CD14-positive monocyte (primary cell): ENCODE measurements at regions not wholly inside any gene's neighbourhood (a gene's known extent, or its start where the extent isn't known, plus 50 kb on each side); places are given as distances from the start of the nearest gene placed in this dataset.
"Not testable (repeated sequence)": the region's sequence is repeated elsewhere in the genome, so short reads cannot be mapped to it uniquely, and the experiment has no call there.

ENCODE experiments used
- DNase-seq, 3 donors: peaks; one replicate each; pipeline ENCODE4 v3.0.0-alpha.2; 2011 to 2022
- H2AFZ ChIP-seq: 2 replicates; pipeline ENCODE4 v1.6.0; 2012; ENCODE audit warnings: mild to moderate bottlenecking, low read depth, low read length, inconsistent platforms; ENCODE audit not compliant: insufficient read depth, poor library complexity, severe bottlenecking
- H3K27ac ChIP-seq, 2 donors: 1 replicate in 1 of 2; 2 replicates in 1 of 2; pipeline ENCODE4 v1.5.1; 2012 to 2013; ENCODE audit warnings: low read length in 2 of 2, control low read depth in 1 of 2, inconsistent platforms in 1 of 2, low read depth in 1 of 2, mild to moderate bottlenecking in 1 of 2
- H3K27me3 ChIP-seq, 2 donors: one replicate each; pipeline versions ENCODE4 v1.6.0 to v1.6.1; 2011 to 2013; ENCODE audit warnings: low read length in 2 of 2; ENCODE audit not compliant: control insufficient read depth in 2 of 2, insufficient read depth in 2 of 2
- H3K36me3 ChIP-seq, 2 donors: replicated peaks in 1 of 2; 1 replicate in 1 of 2; 2 replicates in 1 of 2; pipeline versions ENCODE4 v1.5.1 to v1.6.1; 2012 to 2013; ENCODE audit warnings: low read length in 2 of 2, control low read depth in 1 of 2, inconsistent platforms in 1 of 2, mild to moderate bottlenecking in 1 of 2; ENCODE audit not compliant: insufficient read depth in 2 of 2, control insufficient read depth in 1 of 2
- H3K4me1 ChIP-seq, 2 donors: 1 replicate in 1 of 2; 2 replicates in 1 of 2; pipeline versions ENCODE4 v1.5.1 to v1.6.1; 2012 to 2013; ENCODE audit warnings: low read length in 2 of 2, control low read depth in 1 of 2, inconsistent platforms in 1 of 2, mild to moderate bottlenecking in 1 of 2, moderate library complexity in 1 of 2; ENCODE audit not compliant: insufficient read depth in 2 of 2, control insufficient read depth in 1 of 2
- H3K4me2 ChIP-seq: replicated peaks from 2 replicates; pipeline ENCODE3; 2012; ENCODE audit warnings: low read length, moderate library complexity, mild to moderate bottlenecking; ENCODE audit not compliant: poor library complexity, severe bottlenecking; ENCODE audit errors: extremely low read depth
- H3K4me3 ChIP-seq, 3 experiments: fragments of 200-600 bp in 1 of 3; sonication (generic) in 1 of 3; replicated peaks in 1 of 3; 1 replicate in 2 of 3; 2 replicates in 1 of 3; pipeline ENCODE4 v1.5.1; 2011 to 2013; ENCODE audit warnings: low read length in 3 of 3, mild to moderate bottlenecking in 3 of 3, control low read depth in 2 of 3, low read depth in 2 of 3, inconsistent platforms in 1 of 3, moderate library complexity in 1 of 3
- H3K79me2 ChIP-seq: 2 replicates; pipeline ENCODE4 v1.6.0; 2012; ENCODE audit warnings: mild to moderate bottlenecking, control low read depth, inconsistent platforms, low read length, moderate library complexity; ENCODE audit not compliant: insufficient read depth
- H3K9ac ChIP-seq: 2 replicates; pipeline ENCODE4 v1.6.0; 2017; ENCODE audit warnings: low read length, mild to moderate bottlenecking; ENCODE audit not compliant: insufficient read depth, poor library complexity, severe bottlenecking
- H3K9me3 ChIP-seq, 2 donors: replicated peaks in 1 of 2; 1 replicate in 1 of 2; 2 replicates in 1 of 2; pipeline versions ENCODE4 v1.5.1 to v1.6.1; 2012 to 2013; ENCODE audit warnings: low read length in 2 of 2, control low read depth in 1 of 2; ENCODE audit not compliant: control insufficient read depth in 1 of 2, insufficient read depth in 1 of 2
- H4K20me1 ChIP-seq: 2 replicates; pipeline ENCODE4 v1.6.0; 2012; ENCODE audit warnings: mild to moderate bottlenecking, low read length, control low read depth, moderate library complexity; ENCODE audit not compliant: insufficient read depth
- H3K27ac Mint-ChIP-seq, 7 donors: one replicate each; pipeline ENCODE4 v1.8.0; 2020; ENCODE audit warnings: mild to moderate bottlenecking in 7 of 7, mixed read lengths in 7 of 7, moderate library complexity in 6 of 7, inconsistent platforms in 2 of 7
- H3K27me3 Mint-ChIP-seq, 3 donors: one replicate each; pipeline ENCODE4 v1.8.0; 2021 to 2022; ENCODE audit warnings: low read depth in 3 of 3, mild to moderate bottlenecking in 3 of 3, mixed read lengths in 3 of 3, moderate library complexity in 3 of 3, inconsistent platforms in 1 of 3
- H3K36me3 Mint-ChIP-seq, 2 donors: one replicate each; pipeline ENCODE4 v1.8.0; 2020; ENCODE audit warnings: mixed read lengths in 2 of 2, inconsistent platforms in 1 of 2, mild to moderate bottlenecking in 1 of 2
- H3K4me1 Mint-ChIP-seq: one replicate; pipeline ENCODE4 v1.8.0; 2020; ENCODE audit warnings: mild to moderate bottlenecking, mixed read lengths
- H3K4me3 Mint-ChIP-seq, 2 donors: one replicate each; pipeline ENCODE4 v1.8.0; 2020; ENCODE audit warnings: mild to moderate bottlenecking in 2 of 2, mixed read lengths in 2 of 2, moderate library complexity in 1 of 2
- H3K9me3 Mint-ChIP-seq, 7 donors: one replicate each; pipeline ENCODE4 v1.8.0; 2020 to 2022; ENCODE audit warnings: mixed read lengths in 7 of 7, mild to moderate bottlenecking in 6 of 7, moderate library complexity in 6 of 7, inconsistent platforms in 2 of 7
- WGBS: methylation state at CpG from one replicate; pipeline ENCODE4 v1.1.5; 2013; ENCODE audit warnings: missing lambda C conversion rate; ENCODE audit not compliant: insufficient coverage; 5-methylcytosine and 5-hydroxymethylcytosine counted together
- intact Hi-C, 2 donors: fragments of 100-400 bp; cut with micrococcal nuclease; formaldehyde crosslinking; loops; one replicate each; pipeline versions ENCODE4 v1.15.0 to v1.15.1; 2023
- TF ChIP-seq, protein P1 (sequence below): fragments of 200-600 bp; IDR thresholded peaks from one replicate; pipeline ENCODE4 v1.8.0; 2022; ENCODE audit warnings: antibody characterized with exemption, mild to moderate bottlenecking

DNA sequence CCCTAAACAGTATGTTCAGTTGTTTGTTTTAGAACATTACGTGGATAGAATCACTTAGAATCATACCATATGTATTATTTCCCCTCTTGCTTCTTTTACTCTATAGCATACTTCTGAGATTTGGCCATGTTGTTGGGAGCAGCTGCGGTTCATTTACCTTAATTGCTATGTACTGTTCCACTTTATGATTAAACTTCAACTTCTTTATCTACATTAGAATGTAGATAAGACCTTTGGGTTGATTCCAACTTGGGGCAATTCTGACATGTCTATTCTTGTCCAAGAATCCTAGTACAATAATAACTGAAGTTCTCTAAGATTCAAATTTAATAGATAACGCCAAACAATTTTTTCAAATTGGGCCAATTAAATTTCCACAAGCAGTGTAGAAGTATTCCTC, 80.7 kb downstream of the GRIN2B start:
- peaks cover 0 to 3% (median 0%) of the 10 kb centered on the region in 7 donors for H3K9me3 Mint-ChIP-seq
- no peaks in the 10 kb centered on the region for H3K36me3 Mint-ChIP-seq
- Histone ChIP-seq H4K20me1 (no peaks in the 10 kb centered on the region), H2AFZ (no peak overlapping the region), H3K9me3 (no peaks in the 10 kb centered on the region), H3K4me1 (no peaks in the 10 kb centered on the region), H3K36me3 (no peaks in the 10 kb centered on the region), H3K4me3 (no peak overlapping the region), H3K4me2 (no peak overlapping the region), H3K27me3 (no peaks in the 10 kb centered on the region), H3K9ac (no peak overlapping the region), H3K79me2 (no peaks in the 10 kb centered on the region), H3K27ac (no peak overlapping the region)
- no CpG with 5 or more reads among the region's 3 CpGs for WGBS
- no peak overlapping the region for H3K27ac Mint-ChIP-seq
- no peaks in the 10 kb centered on the region for H3K4me1 Mint-ChIP-seq
- peaks cover 0 to 4% (median 0%) of the 10 kb centered on the region in 3 donors for H3K27me3 Mint-ChIP-seq
- DNase-seq, result no peak
- H3K4me3 Mint-ChIP-seq, result no peak overlapping the region
- TF ChIP-seq, protein P1, sequence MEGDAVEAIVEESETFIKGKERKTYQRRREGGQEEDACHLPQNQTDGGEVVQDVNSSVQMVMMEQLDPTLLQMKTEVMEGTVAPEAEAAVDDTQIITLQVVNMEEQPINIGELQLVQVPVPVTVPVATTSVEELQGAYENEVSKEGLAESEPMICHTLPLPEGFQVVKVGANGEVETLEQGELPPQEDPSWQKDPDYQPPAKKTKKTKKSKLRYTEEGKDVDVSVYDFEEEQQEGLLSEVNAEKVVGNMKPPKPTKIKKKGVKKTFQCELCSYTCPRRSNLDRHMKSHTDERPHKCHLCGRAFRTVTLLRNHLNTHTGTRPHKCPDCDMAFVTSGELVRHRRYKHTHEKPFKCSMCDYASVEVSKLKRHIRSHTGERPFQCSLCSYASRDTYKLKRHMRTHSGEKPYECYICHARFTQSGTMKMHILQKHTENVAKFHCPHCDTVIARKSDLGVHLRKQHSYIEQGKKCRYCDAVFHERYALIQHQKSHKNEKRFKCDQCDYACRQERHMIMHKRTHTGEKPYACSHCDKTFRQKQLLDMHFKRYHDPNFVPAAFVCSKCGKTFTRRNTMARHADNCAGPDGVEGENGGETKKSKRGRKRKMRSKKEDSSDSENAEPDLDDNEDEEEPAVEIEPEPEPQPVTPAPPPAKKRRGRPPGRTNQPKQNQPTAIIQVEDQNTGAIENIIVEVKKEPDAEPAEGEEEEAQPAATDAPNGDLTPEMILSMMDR, result no peak
- intact Hi-C loops, result no loop called here

DNA sequence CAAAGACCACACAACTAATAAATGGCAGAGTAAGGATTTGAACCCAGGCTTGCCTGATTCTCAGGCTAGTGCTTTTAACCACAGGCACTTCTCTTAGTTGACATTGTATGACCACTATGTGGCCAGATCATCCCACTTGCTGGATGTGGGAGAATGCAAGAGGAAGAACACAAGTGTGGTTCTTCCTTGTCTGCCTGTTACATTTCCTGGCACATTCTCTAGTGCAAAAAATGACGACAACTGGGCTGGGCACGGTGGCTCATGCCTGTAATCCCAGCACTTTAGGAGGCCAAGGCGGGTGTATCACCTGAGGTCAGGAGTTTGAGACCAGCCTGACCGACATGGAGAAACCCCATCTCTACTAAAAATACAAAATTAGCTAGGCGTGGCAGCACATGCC, 83.0 kb downstream of the GRIN2B start:
- DNase-seq, H3K4me2 ChIP-seq, H3K27ac ChIP-seq, H3K4me3 ChIP-seq, H3K9me3 ChIP-seq, H2AFZ ChIP-seq, H3K27me3 ChIP-seq, H4K20me1 ChIP-seq, H3K79me2 ChIP-seq, H3K27ac Mint-ChIP-seq, H3K4me3 Mint-ChIP-seq, H3K4me1 ChIP-seq, H3K9ac ChIP-seq, H3K9me3 Mint-ChIP-seq, H3K27me3 Mint-ChIP-seq, H3K4me1 Mint-ChIP-seq, intact Hi-C loops, H3K36me3 Mint-ChIP-seq, H3K36me3 ChIP-seq: not testable (repeated sequence)
- WGBS, result no CpG with 5 or more reads among the region's 5 CpGs
